ENCODE measurements at regions not wholly inside any gene's neighbourhood (a gene's known extent, or its start where the extent isn't known, plus 50 kb on each side); places are given as distances from the start of the nearest gene placed in this dataset.
"Not testable (repeated sequence)": the region's sequence is repeated elsewhere in the genome, so short reads cannot be mapped to it uniquely, and the experiment has no call there.

GRCh38 chr2:7683708-7684107, 766.5 kb downstream of the RNF144A start:
- no peaks in the 10 kb centered on the region for H3K9me3 ChIP-seq (ENCODE audit: control insufficient read depth in 2 of 2, low read length in 2 of 2)
- no peaks in the 10 kb centered on the region for H3K27me3 ChIP-seq (ENCODE audit: control insufficient read depth in 2 of 2, insufficient read depth in 2 of 2, low read length in 2 of 2)
- H3K4me3 ChIP-seq (ENCODE audit: low read length in 2 of 2): no peak overlapping the region
- H3K27ac ChIP-seq (ENCODE audit: low read depth in 2 of 2, low read length in 2 of 2): no peak overlapping the region
- H3K9ac ChIP-seq (ENCODE audit: low read depth in 1 of 2, low read length in 2 of 2): no peak overlapping the region
- H3K36me3 ChIP-seq (ENCODE audit: control insufficient read depth in 2 of 2, insufficient read depth in 2 of 2, low read length in 2 of 2): no peaks in the 10 kb centered on the region
- H3K4me1 ChIP-seq (ENCODE audit: control insufficient read depth in 2 of 2, insufficient read depth in 2 of 2, low read length in 2 of 2): no peaks in the 10 kb centered on the region

- H3K4me3 ChIP-seq (ENCODE audit: low read length in 2 of 2): no peak overlapping the region
- no peaks in the 10 kb centered on the region for H3K36me3 ChIP-seq (ENCODE audit: control insufficient read depth in 2 of 2, insufficient read depth in 2 of 2, low read length in 2 of 2)
- no peaks in the 10 kb centered on the region for H3K4me1 ChIP-seq (ENCODE audit: control insufficient read depth in 2 of 2, insufficient read depth in 2 of 2, low read length in 2 of 2)
- H3K9me3 ChIP-seq (ENCODE audit: control insufficient read depth in 2 of 2, low read length in 2 of 2): no peaks in the 10 kb centered on the region
- no peak overlapping the region for H3K27ac ChIP-seq (ENCODE audit: low read depth in 2 of 2, low read length in 2 of 2)
- no peaks in the 10 kb centered on the region for H3K27me3 ChIP-seq (ENCODE audit: control insufficient read depth in 2 of 2, insufficient read depth in 2 of 2, low read length in 2 of 2)
- H3K9ac ChIP-seq (ENCODE audit: low read depth in 1 of 2, low read length in 2 of 2): no peak overlapping the region
Measured at GRCh38 chr2:7685342-7686015, 768.3 kb downstream of the RNF144A start.

GRCh38 chr2:7686016-7686385, 768.8 kb downstream of the RNF144A start:
- no peaks in the 10 kb centered on the region for H3K27me3 ChIP-seq (ENCODE audit: control insufficient read depth in 2 of 2, insufficient read depth in 2 of 2, low read length in 2 of 2)
- no peaks in the 10 kb centered on the region for H3K36me3 ChIP-seq (ENCODE audit: control insufficient read depth in 2 of 2, insufficient read depth in 2 of 2, low read length in 2 of 2)
- H3K9me3 ChIP-seq (ENCODE audit: control insufficient read depth in 2 of 2, low read length in 2 of 2): no peaks in the 10 kb centered on the region
- H3K9ac ChIP-seq (ENCODE audit: low read depth in 1 of 2, low read length in 2 of 2): no peak overlapping the region
- no peaks in the 10 kb centered on the region for H3K4me1 ChIP-seq (ENCODE audit: control insufficient read depth in 2 of 2, insufficient read depth in 2 of 2, low read length in 2 of 2)
- H3K4me3 ChIP-seq (ENCODE audit: low read length in 2 of 2): no peak overlapping the region
- no peak overlapping the region for H3K27ac ChIP-seq (ENCODE audit: low read depth in 2 of 2, low read length in 2 of 2)

- Histone ChIP-seq H3K36me3 (ENCODE audit: control insufficient read depth in 2 of 2, insufficient read depth in 2 of 2, low read length in 2 of 2) (no peaks in the 10 kb centered on the region), H3K4me1 (ENCODE audit: control insufficient read depth in 2 of 2, insufficient read depth in 2 of 2, low read length in 2 of 2) (no peaks in the 10 kb centered on the region), H3K9me3 (ENCODE audit: control insufficient read depth in 2 of 2, low read length in 2 of 2) (no peaks in the 10 kb centered on the region), H3K4me3 (ENCODE audit: low read length in 2 of 2) (no peak overlapping the region), H3K27me3 (ENCODE audit: control insufficient read depth in 2 of 2, insufficient read depth in 2 of 2, low read length in 2 of 2) (no peaks in the 10 kb centered on the region), H3K9ac (ENCODE audit: low read depth in 1 of 2, low read length in 2 of 2) (no peak overlapping the region), H3K27ac (ENCODE audit: low read depth in 2 of 2, low read length in 2 of 2) (no peak overlapping the region)
Measured at GRCh38 chr2:7691961-7692656, 774.9 kb downstream of the RNF144A start.

GRCh38 chr2:7692657-7693161, 775.5 kb downstream of the RNF144A start:
- Histone ChIP-seq H3K9me3 (ENCODE audit: control insufficient read depth in 2 of 2, low read length in 2 of 2) (no peaks in the 10 kb centered on the region), H3K9ac (ENCODE audit: low read depth in 1 of 2, low read length in 2 of 2) (no peak overlapping the region), H3K4me3 (ENCODE audit: low read length in 2 of 2) (no peak overlapping the region), H3K4me1 (ENCODE audit: control insufficient read depth in 2 of 2, insufficient read depth in 2 of 2, low read length in 2 of 2) (no peaks in the 10 kb centered on the region), H3K36me3 (ENCODE audit: control insufficient read depth in 2 of 2, insufficient read depth in 2 of 2, low read length in 2 of 2) (no peaks in the 10 kb centered on the region), H3K27me3 (ENCODE audit: control insufficient read depth in 2 of 2, insufficient read depth in 2 of 2, low read length in 2 of 2) (no peaks in the 10 kb centered on the region), H3K27ac (ENCODE audit: low read depth in 2 of 2, low read length in 2 of 2) (no peak overlapping the region)

- Histone ChIP-seq H3K9ac (ENCODE audit: low read depth in 1 of 2, low read length in 2 of 2) (no peak overlapping the region), H3K27me3 (ENCODE audit: control insufficient read depth in 2 of 2, insufficient read depth in 2 of 2, low read length in 2 of 2) (no peaks in the 10 kb centered on the region), H3K27ac (ENCODE audit: low read depth in 2 of 2, low read length in 2 of 2) (no peak overlapping the region), H3K4me1 (ENCODE audit: control insufficient read depth in 2 of 2, insufficient read depth in 2 of 2, low read length in 2 of 2) (no peaks in the 10 kb centered on the region), H3K36me3 (ENCODE audit: control insufficient read depth in 2 of 2, insufficient read depth in 2 of 2, low read length in 2 of 2) (no peaks in the 10 kb centered on the region), H3K4me3 (ENCODE audit: low read length in 2 of 2) (no peak overlapping the region), H3K9me3 (ENCODE audit: control insufficient read depth in 2 of 2, low read length in 2 of 2) (no peaks in the 10 kb centered on the region)
Measured at GRCh38 chr2:7693246-7694075, 776.2 kb downstream of the RNF144A start.

- H3K9ac ChIP-seq (ENCODE audit: low read depth in 1 of 2, low read length in 2 of 2): no peak overlapping the region
- no peaks in the 10 kb centered on the region for H3K9me3 ChIP-seq (ENCODE audit: control insufficient read depth in 2 of 2, low read length in 2 of 2)
- no peaks in the 10 kb centered on the region for H3K4me1 ChIP-seq (ENCODE audit: control insufficient read depth in 2 of 2, insufficient read depth in 2 of 2, low read length in 2 of 2)
- H3K36me3 ChIP-seq (ENCODE audit: control insufficient read depth in 2 of 2, insufficient read depth in 2 of 2, low read length in 2 of 2): no peaks in the 10 kb centered on the region
- no peaks in the 10 kb centered on the region for H3K27me3 ChIP-seq (ENCODE audit: control insufficient read depth in 2 of 2, insufficient read depth in 2 of 2, low read length in 2 of 2)
- H3K27ac ChIP-seq (ENCODE audit: low read depth in 2 of 2, low read length in 2 of 2): no peak overlapping the region
- no peak overlapping the region for H3K4me3 ChIP-seq (ENCODE audit: low read length in 2 of 2)
Measured at GRCh38 chr2:7694076-7694985, 777.1 kb downstream of the RNF144A start.

- not testable (repeated sequence) for H3K4me1 ChIP-seq (ENCODE audit: control insufficient read depth in 2 of 2, insufficient read depth in 2 of 2, low read length in 2 of 2); H3K9me3 ChIP-seq (ENCODE audit: control insufficient read depth in 2 of 2, low read length in 2 of 2); H3K27me3 ChIP-seq (ENCODE audit: control insufficient read depth in 2 of 2, insufficient read depth in 2 of 2, low read length in 2 of 2); H3K4me3 ChIP-seq (ENCODE audit: low read length in 2 of 2); H3K36me3 ChIP-seq (ENCODE audit: control insufficient read depth in 2 of 2, insufficient read depth in 2 of 2, low read length in 2 of 2); H3K9ac ChIP-seq (ENCODE audit: low read depth in 1 of 2, low read length in 2 of 2); H3K27ac ChIP-seq (ENCODE audit: low read depth in 2 of 2, low read length in 2 of 2)
Measured at GRCh38 chr2:7696556-7696955, 779.3 kb downstream of the RNF144A start.

GRCh38 chr2:7697052-7697451, 779.8 kb downstream of the RNF144A start:
- no peaks in the 10 kb centered on the region for H3K9me3 ChIP-seq (ENCODE audit: control insufficient read depth in 2 of 2, low read length in 2 of 2)
- H3K4me3 ChIP-seq (ENCODE audit: low read length in 2 of 2): no peak overlapping the region
- no peak overlapping the region for H3K9ac ChIP-seq (ENCODE audit: low read depth in 1 of 2, low read length in 2 of 2)
- no peaks in the 10 kb centered on the region for H3K36me3 ChIP-seq (ENCODE audit: control insufficient read depth in 2 of 2, insufficient read depth in 2 of 2, low read length in 2 of 2)
- no peak overlapping the region for H3K27ac ChIP-seq (ENCODE audit: low read depth in 2 of 2, low read length in 2 of 2)
- H3K4me1 ChIP-seq (ENCODE audit: control insufficient read depth in 2 of 2, insufficient read depth in 2 of 2, low read length in 2 of 2): no peaks in the 10 kb centered on the region
- H3K27me3 ChIP-seq (ENCODE audit: control insufficient read depth in 2 of 2, insufficient read depth in 2 of 2, low read length in 2 of 2): no peaks in the 10 kb centered on the region
